ENCODE measurements at regions not wholly inside any gene's neighbourhood (a gene's known extent, or its start where the extent isn't known, plus 50 kb on each side); places are given as distances from the start of the nearest gene placed in this dataset.

GRCh38 chr1:221806984-221807383, 65.1 kb upstream of the DUSP10 start:
- CTCF ChIA-PET = no interaction called here
- POLR2A ChIA-PET = no interaction called here

DNA sequence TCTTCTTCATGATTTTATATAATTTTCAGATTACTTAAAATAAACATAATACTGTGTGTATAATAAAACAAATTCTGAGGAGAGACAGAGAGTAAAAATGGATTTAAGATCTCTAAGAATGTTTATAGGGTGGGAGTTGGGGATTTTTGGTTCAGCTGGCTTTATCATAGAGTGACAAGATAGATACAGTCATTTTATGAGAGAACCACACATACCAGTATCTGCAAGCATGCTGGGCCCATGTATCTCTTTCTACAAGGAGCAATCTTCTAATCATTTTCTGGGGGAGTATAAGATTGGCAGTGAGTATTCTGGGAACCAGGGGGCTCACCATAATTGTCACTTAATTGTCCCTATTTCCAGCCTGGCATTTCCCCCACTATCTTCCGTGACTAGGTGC, 64.3 kb upstream of the DUSP10 start:
- no peak for TF ChIP-seq PBX3 (IDR thresholded peaks at IDR 0.05)
- no peak for TF ChIP-seq CHD2 (IDR thresholded peaks at IDR 0.05; ENCODE audit: low read length, partially characterized antibody)
- TF ChIP-seq ELF1 (IDR thresholded peaks at IDR 0.05) = no peak
- TF ChIP-seq, protein P1, sequence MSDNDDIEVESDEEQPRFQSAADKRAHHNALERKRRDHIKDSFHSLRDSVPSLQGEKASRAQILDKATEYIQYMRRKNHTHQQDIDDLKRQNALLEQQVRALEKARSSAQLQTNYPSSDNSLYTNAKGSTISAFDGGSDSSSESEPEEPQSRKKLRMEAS (IDR thresholded peaks at IDR 0.05; ENCODE audit: low read depth) = no peak
- TF ChIP-seq TAF1 (IDR thresholded peaks at IDR 0.05; ENCODE audit: borderline replicate concordance, low read depth, low read length) = no peak
- TF ChIP-seq GABPA (IDR thresholded peaks at IDR 0.05; ENCODE audit: low read depth) = no peak
- no peak for TF ChIP-seq MXI1 (IDR thresholded peaks at IDR 0.05; ENCODE audit: low read depth, low read length)
- no peak for TF ChIP-seq EZH2phosphoT487 (IDR thresholded peaks at IDR 0.05; ENCODE audit: borderline replicate concordance, low read depth)
- no peak for TF ChIP-seq SMC3 (IDR thresholded peaks at IDR 0.05; ENCODE audit: low read depth, low read length)
- no peak for TF ChIP-seq RFX5 (IDR thresholded peaks at IDR 0.05; ENCODE audit: low read length)
- no peak for TF ChIP-seq TEAD4 (IDR thresholded peaks at IDR 0.05; ENCODE audit: borderline replicate concordance, insufficient read depth)
- TF ChIP-seq REST (IDR thresholded peaks at IDR 0.05; ENCODE audit: low read depth, low read length) = no peak
- TF ChIP-seq MEF2A (IDR thresholded peaks at IDR 0.05; ENCODE audit: borderline replicate concordance, low read depth) = no peak
- no peak overlapping the region for H2AFZ ChIP-seq (ENCODE audit: low read depth)
- H3F3A ChIP-seq (replicated peaks; ENCODE audit: insufficient read depth) = peaks cover 17% of the 10 kb centered on the region
- no peaks in the 10 kb centered on the region for H4K20me1 ChIP-seq (ENCODE audit: insufficient read depth)
- H3K4me3 ChIP-seq (ENCODE audit: low read depth in 2 of 2, low read length in 1 of 2) = no peak overlapping the region
- H3K9me2 ChIP-seq = no peaks in the 10 kb centered on the region
- peaks cover 7 to 20% of the 10 kb centered on the region in 2 experiments; a peak in 3 of 4 replicates for H3K4me1 ChIP-seq (ENCODE audit: control insufficient read depth in 1 of 2, insufficient read depth in 2 of 2, low read depth in 1 of 2, low read length in 1 of 2)
- H3K27me3 ChIP-seq (ENCODE audit: insufficient read depth) = no peaks in the 10 kb centered on the region
- H3K36me3 ChIP-seq (replicated peaks in 1 of 2; ENCODE audit: control insufficient read depth in 1 of 2, insufficient read depth in 2 of 2, low read length in 1 of 2) = no peaks in the 10 kb centered on the region
- ChIA-PET CTCF (no interaction called here), POLR2A (no interaction called here)
- no peak for DNase-seq
- no peak overlapping the region for H3K4me2 ChIP-seq
- 64% methylated on average over 1 of the region's 1 CpG for WGBS (ENCODE audit: low lambda C conversion rate)
- H3K9ac ChIP-seq = no peak overlapping the region
- H3K9me3 ChIP-seq = no peaks in the 10 kb centered on the region
- no peaks in the 10 kb centered on the region for H3K79me2 ChIP-seq (ENCODE audit: insufficient read depth)
- no peak overlapping the region for H3K27ac ChIP-seq (ENCODE audit: low read depth in 2 of 2, low read length in 1 of 2)

More at GRCh38 chr1:221806984-221807383, 65.1 kb upstream of the DUSP10 start:
- no peaks in the 10 kb centered on the region for H3K27me3 ChIP-seq (ENCODE audit: insufficient read depth)
- H3K79me2 ChIP-seq (ENCODE audit: insufficient read depth) = no peaks in the 10 kb centered on the region
- DNase-seq = no peak
- no peak overlapping the region for H3K27ac ChIP-seq (ENCODE audit: low read depth in 2 of 2, low read length in 1 of 2)
- no peak overlapping the region for H3K9ac ChIP-seq
- H3K4me3 ChIP-seq (ENCODE audit: low read depth in 2 of 2, low read length in 1 of 2) = no peak overlapping the region
- H4K20me1 ChIP-seq (ENCODE audit: insufficient read depth) = no peaks in the 10 kb centered on the region
- H3F3A ChIP-seq (replicated peaks; ENCODE audit: insufficient read depth) = peaks cover 17% of the 10 kb centered on the region
- H3K9me2 ChIP-seq = no peaks in the 10 kb centered on the region
- H2AFZ ChIP-seq (ENCODE audit: low read depth) = no peak overlapping the region
- no peaks in the 10 kb centered on the region for H3K9me3 ChIP-seq
- TF ChIP-seq FOSL2 (IDR thresholded peaks at IDR 0.05; ENCODE audit: borderline replicate concordance, low read depth) (no peak), GATA2 (CRISPR knock-in tag; IDR thresholded peaks at IDR 0.05) (no peak), SMC3 (IDR thresholded peaks at IDR 0.05; ENCODE audit: low read depth, low read length) (no peak)
- TF ChIP-seq, protein P1 (IDR thresholded peaks at IDR 0.05; ENCODE audit: low read depth) = no peak
- H3K36me3 ChIP-seq (replicated peaks in 1 of 2; ENCODE audit: control insufficient read depth in 1 of 2, insufficient read depth in 2 of 2, low read length in 1 of 2) = no peaks in the 10 kb centered on the region
- no peak overlapping the region for H3K4me2 ChIP-seq
- H3K4me1 ChIP-seq (ENCODE audit: control insufficient read depth in 1 of 2, insufficient read depth in 2 of 2, low read depth in 1 of 2, low read length in 1 of 2) = peaks cover 7 to 17% of the 10 kb centered on the region in 2 experiments; a peak in 3 of 4 replicates
